ENCODE measurements at regions not wholly inside any gene's neighbourhood (a gene's known extent, or its start where the extent isn't known, plus 50 kb on each side); places are given as distances from the start of the nearest gene placed in this dataset.

DNA sequence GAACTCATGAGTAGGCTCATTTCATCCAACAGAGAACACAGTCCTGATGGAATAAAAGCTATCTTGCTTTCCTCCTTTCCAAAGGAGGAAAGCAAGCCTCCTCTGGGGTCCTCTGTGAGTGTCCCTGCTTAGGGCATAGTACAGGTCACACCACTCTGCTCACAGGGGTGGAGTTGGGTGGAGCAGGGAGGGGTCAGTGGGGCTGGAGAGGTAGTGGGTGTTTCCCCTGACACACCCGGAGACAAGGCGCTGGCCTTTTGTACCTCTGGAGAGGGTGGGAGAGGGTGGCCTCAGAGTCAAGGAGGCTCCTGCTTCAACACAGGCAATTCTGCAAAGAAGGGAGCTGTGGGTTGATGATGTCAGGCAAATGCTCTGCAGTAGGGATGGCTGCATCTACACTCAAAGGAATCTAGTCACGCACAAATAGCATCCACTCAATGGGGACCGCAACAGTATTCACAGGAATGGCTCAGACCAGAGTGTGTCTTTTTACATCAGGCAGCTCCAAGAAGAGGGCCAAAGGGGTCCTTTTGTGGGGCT, 58.6 kb upstream of the PLXNA2 start:
- Histone ChIP-seq H3K9ac (ENCODE audit: insufficient read depth, low read length, poor library complexity, severe bottlenecking) (no peak overlapping the region), H3K9me3 (replicated peaks in 1 of 2; ENCODE audit: control insufficient read depth in 1 of 2, insufficient read depth in 1 of 2, low read length in 2 of 2) (no peaks in the 10 kb centered on the region), H3K36me3 (replicated peaks in 1 of 2; ENCODE audit: control insufficient read depth in 1 of 2, insufficient read depth in 2 of 2, low read length in 2 of 2) (no peaks in the 10 kb centered on the region), H3K4me3 (replicated peaks in 1 of 3; ENCODE audit: low read depth in 2 of 3, low read length in 3 of 3) (no peak overlapping the region), H3K4me1 (ENCODE audit: control insufficient read depth in 1 of 2, insufficient read depth in 2 of 2, low read length in 2 of 2) (no peaks in the 10 kb centered on the region), H3K79me2 (ENCODE audit: insufficient read depth, low read length) (no peaks in the 10 kb centered on the region), H3K4me2 (replicated peaks; ENCODE audit: extremely low read depth, low read length, poor library complexity, severe bottlenecking) (no peak overlapping the region), H3K27me3 (ENCODE audit: control insufficient read depth in 2 of 2, insufficient read depth in 2 of 2, low read length in 2 of 2) (no peaks in the 10 kb centered on the region), H4K20me1 (ENCODE audit: insufficient read depth, low read length) (no peaks in the 10 kb centered on the region), H3K27ac (ENCODE audit: low read depth in 1 of 2, low read length in 2 of 2) (no peak overlapping the region), H2AFZ (ENCODE audit: insufficient read depth, low read depth, low read length, poor library complexity, severe bottlenecking) (no peak overlapping the region)
- H3K4me1 Mint-ChIP-seq: no peaks in the 10 kb centered on the region
- DNase-seq: no peak
- intact Hi-C loops (cut with micrococcal nuclease): no loop called here
- peaks cover 2 to 4% (median 3%) of the 10 kb centered on the region in 3 donors for H3K27me3 Mint-ChIP-seq (ENCODE audit: low read depth in 3 of 3)
- 97% methylated on average over 4 of the region's 4 CpGs for WGBS (ENCODE audit: insufficient coverage)
- no peaks in the 10 kb centered on the region for H3K9me3 Mint-ChIP-seq
- no peaks in the 10 kb centered on the region for H3K36me3 Mint-ChIP-seq
- TF ChIP-seq, protein P1, sequence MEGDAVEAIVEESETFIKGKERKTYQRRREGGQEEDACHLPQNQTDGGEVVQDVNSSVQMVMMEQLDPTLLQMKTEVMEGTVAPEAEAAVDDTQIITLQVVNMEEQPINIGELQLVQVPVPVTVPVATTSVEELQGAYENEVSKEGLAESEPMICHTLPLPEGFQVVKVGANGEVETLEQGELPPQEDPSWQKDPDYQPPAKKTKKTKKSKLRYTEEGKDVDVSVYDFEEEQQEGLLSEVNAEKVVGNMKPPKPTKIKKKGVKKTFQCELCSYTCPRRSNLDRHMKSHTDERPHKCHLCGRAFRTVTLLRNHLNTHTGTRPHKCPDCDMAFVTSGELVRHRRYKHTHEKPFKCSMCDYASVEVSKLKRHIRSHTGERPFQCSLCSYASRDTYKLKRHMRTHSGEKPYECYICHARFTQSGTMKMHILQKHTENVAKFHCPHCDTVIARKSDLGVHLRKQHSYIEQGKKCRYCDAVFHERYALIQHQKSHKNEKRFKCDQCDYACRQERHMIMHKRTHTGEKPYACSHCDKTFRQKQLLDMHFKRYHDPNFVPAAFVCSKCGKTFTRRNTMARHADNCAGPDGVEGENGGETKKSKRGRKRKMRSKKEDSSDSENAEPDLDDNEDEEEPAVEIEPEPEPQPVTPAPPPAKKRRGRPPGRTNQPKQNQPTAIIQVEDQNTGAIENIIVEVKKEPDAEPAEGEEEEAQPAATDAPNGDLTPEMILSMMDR (IDR thresholded peaks at IDR 0.05): no peak
- H3K4me3 Mint-ChIP-seq: no peak overlapping the region
- no peak overlapping the region for H3K27ac Mint-ChIP-seq

DNA sequence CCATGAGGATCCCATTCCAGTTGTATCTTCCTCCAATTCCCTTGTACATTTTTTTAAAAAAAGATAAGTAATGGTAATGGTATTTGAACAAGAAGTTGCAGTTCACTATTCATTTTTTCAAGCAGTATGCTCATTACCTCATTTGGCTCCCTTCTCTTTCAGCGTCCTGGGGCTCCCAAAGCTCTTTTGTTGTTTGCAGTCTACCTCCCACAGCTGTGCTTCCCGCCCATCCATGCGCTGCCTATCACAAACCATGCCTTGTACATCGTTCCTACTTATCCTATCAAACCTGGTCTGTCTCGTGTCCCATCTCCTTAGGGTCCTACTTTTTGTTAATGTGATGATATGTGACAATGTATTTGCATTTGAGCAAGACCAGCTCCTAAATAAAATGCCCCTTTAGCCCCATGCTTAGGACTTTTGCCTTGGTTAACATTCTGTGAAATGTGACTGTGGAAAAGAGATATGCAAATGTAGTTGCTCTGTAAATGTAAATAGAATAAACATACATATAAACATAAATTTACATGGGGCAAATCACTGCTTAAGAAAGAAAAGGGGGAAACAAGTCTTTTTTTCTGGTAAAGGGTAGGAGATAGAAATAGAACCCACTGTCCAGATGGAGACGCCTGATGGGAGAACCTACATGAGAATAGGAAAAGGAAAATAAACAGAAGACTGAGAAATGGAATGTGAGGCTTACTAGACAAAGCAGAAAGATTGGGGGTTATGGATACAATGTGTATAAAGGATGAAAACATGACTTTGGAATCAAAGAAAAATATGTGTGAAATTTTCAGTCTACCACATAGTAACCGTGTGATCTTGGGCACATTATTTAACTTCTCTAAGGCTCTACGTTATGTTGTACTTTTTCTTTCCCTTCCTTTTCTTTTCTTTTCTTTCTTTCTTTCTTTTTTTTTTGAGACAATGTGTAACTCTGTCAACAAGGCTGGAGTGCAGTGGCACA, 59.8 kb upstream of the PLXNA2 start:
- WGBS (ENCODE audit: insufficient coverage): 80% methylated on average over 1 of the region's 8 CpGs
- H3K9me3 ChIP-seq (replicated peaks in 1 of 2; ENCODE audit: control insufficient read depth in 1 of 2, insufficient read depth in 1 of 2, low read length in 2 of 2): no peaks in the 10 kb centered on the region
- no peaks in the 10 kb centered on the region for H4K20me1 ChIP-seq (ENCODE audit: insufficient read depth, low read length)
- Mint-ChIP-seq H3K4me3 (no peak overlapping the region), H3K27me3 (ENCODE audit: low read depth in 3 of 3) (peaks cover 0 to 4% (median 3%) of the 10 kb centered on the region in 3 donors), H3K4me1 (no peaks in the 10 kb centered on the region), H3K36me3 (no peaks in the 10 kb centered on the region), H3K27ac (no peak overlapping the region), H3K9me3 (peaks cover 0 to under 1% (median 0%) of the 10 kb centered on the region in 7 donors)
- no peaks in the 10 kb centered on the region for H3K36me3 ChIP-seq (replicated peaks in 1 of 2; ENCODE audit: control insufficient read depth in 1 of 2, insufficient read depth in 2 of 2, low read length in 2 of 2)
- no peak overlapping the region for H3K4me2 ChIP-seq (replicated peaks; ENCODE audit: extremely low read depth, low read length, poor library complexity, severe bottlenecking)
- H2AFZ ChIP-seq (ENCODE audit: insufficient read depth, low read depth, low read length, poor library complexity, severe bottlenecking): no peak overlapping the region
- TF ChIP-seq, protein P1 (IDR thresholded peaks at IDR 0.05): no peak
- no peak overlapping the region for H3K4me3 ChIP-seq (replicated peaks in 1 of 3; ENCODE audit: low read depth in 2 of 3, low read length in 3 of 3)
- no peak overlapping the region for H3K27ac ChIP-seq (ENCODE audit: low read depth in 1 of 2, low read length in 2 of 2)
- no peaks in the 10 kb centered on the region for H3K79me2 ChIP-seq (ENCODE audit: insufficient read depth, low read length)
- H3K4me1 ChIP-seq (ENCODE audit: control insufficient read depth in 1 of 2, insufficient read depth in 2 of 2, low read length in 2 of 2): no peaks in the 10 kb centered on the region
- no peak overlapping the region for H3K9ac ChIP-seq (ENCODE audit: insufficient read depth, low read length, poor library complexity, severe bottlenecking)
- intact Hi-C loops (cut with micrococcal nuclease): no loop called here
- no peak for DNase-seq
- no peaks in the 10 kb centered on the region for H3K27me3 ChIP-seq (ENCODE audit: control insufficient read depth in 2 of 2, insufficient read depth in 2 of 2, low read length in 2 of 2)
